Neural progenitor cell (in vitro differentiated cells): ENCODE measurements at regions not wholly inside any gene's neighbourhood (a gene's known extent, or its start where the extent isn't known, plus 50 kb on each side); places are given as distances from the start of the nearest gene placed in this dataset.

Source experiments
- DNase-seq: peaks from one replicate; pipeline ENCODE4 v3.0.0-alpha.2; 2016; ENCODE audit warnings: low spot score
- H2AFZ ChIP-seq: fragments of 200-600 bp; sonication (generic); replicated peaks from 2 replicates; pipeline ENCODE4 v1.6.1; 2016; ENCODE audit warnings: antibody characterized with exemption
- H3F3A ChIP-seq: fragments of 200-600 bp; sonication (generic); 2 replicates; pipeline ENCODE4 v1.6.1; 2016; ENCODE audit warnings: antibody characterized with exemption, low read depth
- H3K27ac ChIP-seq: fragments of 200-600 bp; sonication (generic); 2 replicates; pipeline ENCODE4 v1.5.1; 2016; ENCODE audit warnings: mild to moderate bottlenecking
- H3K27me3 ChIP-seq: fragments of 200-600 bp; sonication (generic); 2 replicates; pipeline ENCODE4 v1.6.1; 2016; ENCODE audit warnings: mild to moderate bottlenecking, moderate library complexity
- H3K36me3 ChIP-seq: fragments of 200-600 bp; sonication (generic); 2 replicates; pipeline ENCODE4 v1.5.1; 2016
- H3K4me1 ChIP-seq: fragments of 200-600 bp; sonication (generic); 2 replicates; pipeline ENCODE4 v1.6.1; 2016; ENCODE audit warnings: mixed run types
- H3K4me2 ChIP-seq: fragments of 200-600 bp; sonication (generic); 2 replicates; pipeline ENCODE4 v1.6.1; 2016
- H3K4me3 ChIP-seq: fragments of 200-600 bp; sonication (generic); 2 replicates; pipeline ENCODE4 v1.5.1; 2016
- H3K79me2 ChIP-seq: fragments of 200-600 bp; sonication (generic); 2 replicates; pipeline ENCODE4 v1.6.1; 2016; ENCODE audit warnings: low read depth
- H3K9ac ChIP-seq: fragments of 200-600 bp; sonication (generic); 2 replicates; pipeline ENCODE4 v1.6.1; 2016
- H3K9me3 ChIP-seq: fragments of 200-600 bp; sonication (generic); 2 replicates; pipeline ENCODE4 v1.5.1; 2016; ENCODE audit warnings: low read depth
- H4K20me1 ChIP-seq: fragments of 200-600 bp; sonication (generic); 2 replicates; pipeline ENCODE4 v1.6.1; 2016; ENCODE audit warnings: low read depth
- H3K27ac Mint-ChIP-seq: 3 replicates; pipeline ENCODE4 v1.8.0; 2021; ENCODE audit warnings: mixed read lengths
- H3K27me3 Mint-ChIP-seq: 2 replicates; pipeline ENCODE4 v1.8.0; 2022; ENCODE audit warnings: low read depth, mild to moderate bottlenecking, inconsistent platforms, moderate library complexity, mixed read lengths; ENCODE audit not compliant: insufficient read depth
- H3K36me3 Mint-ChIP-seq: 3 replicates; pipeline ENCODE4 v1.8.0; 2021; ENCODE audit warnings: mixed read lengths
- H3K4me1 Mint-ChIP-seq: 3 replicates; pipeline ENCODE4 v1.8.0; 2021; ENCODE audit warnings: mixed read lengths
- H3K4me3 Mint-ChIP-seq: 3 replicates; pipeline ENCODE4 v1.8.0; 2021; ENCODE audit warnings: mild to moderate bottlenecking, moderate library complexity, mixed read lengths
- H3K9me3 Mint-ChIP-seq: 3 replicates; pipeline ENCODE4 v1.8.0; 2020; ENCODE audit warnings: mixed read lengths
- CTCF ChIP-seq: fragments of 200-600 bp; sonication (generic); IDR thresholded peaks from 2 replicates; pipeline ENCODE4 v1.5.1; 2017; ENCODE audit warnings: antibody characterized with exemption, mild to moderate bottlenecking
- EZH2 ChIP-seq: fragments of 200-600 bp; sonication (generic); IDR thresholded peaks from 2 replicates; pipeline ENCODE4 v1.6.1; 2017; ENCODE audit warnings: antibody characterized with exemption, mild to moderate bottlenecking, moderate library complexity
- EZH2phosphoT487 ChIP-seq: fragments of 200-600 bp; sonication (generic); IDR thresholded peaks from 2 replicates; pipeline ENCODE4 v1.6.1; 2017; ENCODE audit warnings: antibody characterized with exemption

DNA sequence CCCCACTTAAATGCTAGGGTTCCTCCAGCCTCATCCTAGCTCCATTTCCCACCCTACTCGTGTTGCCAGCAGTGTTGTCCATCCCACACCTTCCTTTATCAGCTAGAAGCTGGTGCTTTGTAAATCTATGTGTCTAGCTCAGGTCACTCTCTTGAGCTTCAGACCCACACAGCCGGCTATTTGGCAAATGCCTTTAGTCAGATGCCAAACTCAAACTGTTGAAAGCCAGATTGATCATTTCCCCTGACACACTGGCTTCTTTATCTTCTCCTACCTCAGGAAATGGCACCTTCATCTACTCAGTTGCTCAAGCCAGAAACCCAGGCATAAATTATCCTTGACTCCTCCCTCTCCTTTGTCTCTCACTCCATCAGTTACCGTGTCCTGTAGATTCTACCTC is 61.5 kb upstream of the TPM1 start:
- H3K4me3 ChIP-seq: no peak overlapping the region
- peaks cover 5% of the 10 kb centered on the region for H3K4me1 ChIP-seq
- H3K4me2 ChIP-seq: no peak overlapping the region
- TF ChIP-seq CTCF (no peak), EZH2phosphoT487 (no peak), EZH2 (no peak)
- H3K9ac ChIP-seq: no peak overlapping the region
- H3K27me3 ChIP-seq: no peaks in the 10 kb centered on the region
- H3K9me3 ChIP-seq: no peaks in the 10 kb centered on the region
- Mint-ChIP-seq H3K27me3 (no peaks in the 10 kb centered on the region), H3K9me3 (no peaks in the 10 kb centered on the region), H3K27ac (no peak overlapping the region), H3K4me1 (peaks cover 16% of the 10 kb centered on the region), H3K4me3 (no peak overlapping the region), H3K36me3 (no peaks in the 10 kb centered on the region)
- no peak overlapping the region for H2AFZ ChIP-seq
- DNase-seq: no peak
- no peaks in the 10 kb centered on the region for H4K20me1 ChIP-seq
- H3K79me2 ChIP-seq: no peaks in the 10 kb centered on the region
- H3K27ac ChIP-seq: no peak overlapping the region
- H3K36me3 ChIP-seq: no peaks in the 10 kb centered on the region
- H3F3A ChIP-seq: peaks cover 8% of the 10 kb centered on the region

DNA sequence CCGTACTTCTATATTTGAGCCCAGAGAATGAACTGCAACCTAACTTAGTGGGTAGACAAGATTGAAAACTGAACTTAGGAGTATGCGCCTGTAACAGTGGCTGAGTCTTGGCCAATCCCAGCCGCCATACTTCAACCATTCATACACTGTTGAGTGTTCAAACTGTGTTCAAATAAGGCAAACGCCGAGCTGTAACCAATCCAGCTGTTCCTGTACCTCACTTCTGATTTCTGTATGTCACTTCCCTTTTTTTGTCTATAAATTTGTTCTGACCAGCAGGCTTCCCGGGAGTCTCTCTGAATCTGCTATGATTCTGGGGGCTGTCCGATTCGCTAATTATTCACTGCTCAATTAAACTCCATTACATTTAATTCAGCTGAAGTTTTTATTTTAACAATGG is 58.6 kb upstream of the TPM1 start:
- no peaks in the 10 kb centered on the region for H3K36me3 ChIP-seq
- no peaks in the 10 kb centered on the region for H4K20me1 ChIP-seq
- no peaks in the 10 kb centered on the region for H3K79me2 ChIP-seq
- no peaks in the 10 kb centered on the region for H3K9me3 ChIP-seq
- H3K27me3 ChIP-seq: no peaks in the 10 kb centered on the region
- TF ChIP-seq CTCF (no peak), EZH2 (no peak), EZH2phosphoT487 (no peak)
- no peak overlapping the region for H3K4me3 ChIP-seq
- no peak overlapping the region for H3K4me2 ChIP-seq
- no peaks in the 10 kb centered on the region for H3F3A ChIP-seq
- no peak overlapping the region for H3K4me3 Mint-ChIP-seq
- H3K27me3 Mint-ChIP-seq: no peaks in the 10 kb centered on the region
- H3K36me3 Mint-ChIP-seq: no peaks in the 10 kb centered on the region
- H3K9me3 Mint-ChIP-seq: peaks cover 6% of the 10 kb centered on the region
- H2AFZ ChIP-seq: no peak overlapping the region
- H3K4me1 Mint-ChIP-seq: peaks cover 4% of the 10 kb centered on the region
- no peak overlapping the region for H3K9ac ChIP-seq
- no peak overlapping the region for H3K27ac Mint-ChIP-seq
- peaks cover 7% of the 10 kb centered on the region for H3K4me1 ChIP-seq
- DNase-seq: no peak
- no peak overlapping the region for H3K27ac ChIP-seq

DNA sequence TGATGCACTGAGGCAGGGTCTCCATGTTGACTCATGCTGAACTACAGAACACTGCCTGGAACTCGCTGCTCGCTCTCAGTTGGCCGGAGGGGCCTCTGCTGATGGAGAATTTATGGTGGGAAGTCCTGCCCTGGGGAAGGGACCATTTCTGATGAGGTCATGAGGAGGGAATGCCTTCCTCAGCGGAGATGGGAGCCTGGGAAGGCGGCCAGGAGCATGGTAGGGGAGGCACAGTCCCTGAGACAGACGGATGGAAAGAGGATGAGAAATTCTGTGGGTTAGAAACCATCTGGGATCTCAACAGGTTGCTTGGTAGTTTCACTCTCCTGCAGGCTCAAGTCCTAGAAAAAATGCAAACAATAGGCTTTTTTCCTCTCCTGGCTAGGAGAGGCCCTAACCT is 56.8 kb upstream of the TPM1 start:
- Mint-ChIP-seq H3K4me1 (peaks cover 4% of the 10 kb centered on the region), H3K9me3 (peaks cover 6% of the 10 kb centered on the region), H3K27ac (no peak overlapping the region), H3K27me3 (peaks cover 2% of the 10 kb centered on the region), H3K36me3 (no peaks in the 10 kb centered on the region), H3K4me3 (no peak overlapping the region)
- H3K9me3 ChIP-seq: no peaks in the 10 kb centered on the region
- H3K36me3 ChIP-seq: no peaks in the 10 kb centered on the region
- no peak overlapping the region for H3K4me2 ChIP-seq
- no peak overlapping the region for H3K27ac ChIP-seq
- H3K9ac ChIP-seq: no peak overlapping the region
- H2AFZ ChIP-seq: no peak overlapping the region
- no peaks in the 10 kb centered on the region for H4K20me1 ChIP-seq
- H3K4me3 ChIP-seq: no peak overlapping the region
- no peaks in the 10 kb centered on the region for H3K27me3 ChIP-seq
- H3F3A ChIP-seq: no peaks in the 10 kb centered on the region
- no peaks in the 10 kb centered on the region for H3K79me2 ChIP-seq
- no peak for DNase-seq
- TF ChIP-seq CTCF: no peak
- no peak for TF ChIP-seq EZH2
- TF ChIP-seq EZH2phosphoT487: no peak
- H3K4me1 ChIP-seq: peaks cover 7% of the 10 kb centered on the region

- H3K9ac ChIP-seq: no peak overlapping the region
- H3K27ac ChIP-seq: no peak overlapping the region
- peaks cover 7% of the 10 kb centered on the region for H3K4me1 Mint-ChIP-seq
- peaks cover 5% of the 10 kb centered on the region for H3F3A ChIP-seq
- no peaks in the 10 kb centered on the region for H3K36me3 Mint-ChIP-seq
- H3K27ac Mint-ChIP-seq: no peak overlapping the region
- H3K4me3 ChIP-seq: no peak overlapping the region
- H3K27me3 Mint-ChIP-seq: peaks cover 2% of the 10 kb centered on the region
- H3K4me3 Mint-ChIP-seq: no peak overlapping the region
- DNase-seq: no peak
- TF ChIP-seq EZH2phosphoT487: no peak
- TF ChIP-seq CTCF: no peak
- TF ChIP-seq EZH2: no peak
- no peaks in the 10 kb centered on the region for H3K36me3 ChIP-seq
- H2AFZ ChIP-seq: no peak overlapping the region
- no peak overlapping the region for H3K4me2 ChIP-seq
- H3K79me2 ChIP-seq: no peaks in the 10 kb centered on the region
- H3K9me3 Mint-ChIP-seq: peaks cover 6% of the 10 kb centered on the region
- peaks cover 7% of the 10 kb centered on the region for H3K4me1 ChIP-seq
- no peaks in the 10 kb centered on the region for H3K9me3 ChIP-seq
- no peaks in the 10 kb centered on the region for H4K20me1 ChIP-seq
- H3K27me3 ChIP-seq: peaks cover 4% of the 10 kb centered on the region
Observed at GRCh38 chr15:62986948-62987347, 55.6 kb upstream of the TPM1 start.
